A673 (cell line): ENCODE measurements at regions not wholly inside any gene's neighbourhood (a gene's known extent, or its start where the extent isn't known, plus 50 kb on each side); places are given as distances from the start of the nearest gene placed in this dataset.

Experiments
- EZH2 ChIP-seq: fragments of 200-600 bp; sonication (generic); IDR thresholded peaks from 2 replicates; pipeline ENCODE4 v1.6.1; 2017; ENCODE audit warnings: borderline replicate concordance, low read depth, mild to moderate bottlenecking, mixed read lengths, antibody characterized with exemption, low read length; ENCODE audit not compliant: poor library complexity, severe bottlenecking
- TF ChIP-seq, protein P1 (sequence below): fragments of 300-800, 200-600 bp; sonication (generic); conservative IDR thresholded peaks from 2 replicates; pipeline ENCODE4 v1.5.1; 2017; ENCODE audit warnings: low read depth, mild to moderate bottlenecking, antibody characterized with exemption, low read length, moderate library complexity, mixed read lengths

DNA sequence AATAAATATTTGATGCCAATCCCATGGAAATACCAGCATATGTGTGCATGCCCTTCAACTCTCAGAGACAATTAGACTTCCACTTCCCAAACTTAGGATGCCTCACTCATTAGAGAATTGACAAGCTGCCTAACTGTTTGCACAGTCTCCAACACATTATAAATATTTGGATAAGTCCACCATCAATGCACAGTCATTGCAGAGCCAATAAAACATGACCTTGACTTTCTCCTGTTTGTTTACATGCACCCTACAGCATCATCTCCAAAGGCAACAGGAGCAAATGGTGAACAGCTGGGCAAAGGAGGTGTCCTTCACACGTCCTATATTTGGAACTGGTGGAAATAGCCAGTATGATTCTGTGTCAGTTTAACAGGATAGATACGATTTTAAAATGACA is 804.4 kb upstream of the RBFOX1 start:
- TF ChIP-seq, protein P1, sequence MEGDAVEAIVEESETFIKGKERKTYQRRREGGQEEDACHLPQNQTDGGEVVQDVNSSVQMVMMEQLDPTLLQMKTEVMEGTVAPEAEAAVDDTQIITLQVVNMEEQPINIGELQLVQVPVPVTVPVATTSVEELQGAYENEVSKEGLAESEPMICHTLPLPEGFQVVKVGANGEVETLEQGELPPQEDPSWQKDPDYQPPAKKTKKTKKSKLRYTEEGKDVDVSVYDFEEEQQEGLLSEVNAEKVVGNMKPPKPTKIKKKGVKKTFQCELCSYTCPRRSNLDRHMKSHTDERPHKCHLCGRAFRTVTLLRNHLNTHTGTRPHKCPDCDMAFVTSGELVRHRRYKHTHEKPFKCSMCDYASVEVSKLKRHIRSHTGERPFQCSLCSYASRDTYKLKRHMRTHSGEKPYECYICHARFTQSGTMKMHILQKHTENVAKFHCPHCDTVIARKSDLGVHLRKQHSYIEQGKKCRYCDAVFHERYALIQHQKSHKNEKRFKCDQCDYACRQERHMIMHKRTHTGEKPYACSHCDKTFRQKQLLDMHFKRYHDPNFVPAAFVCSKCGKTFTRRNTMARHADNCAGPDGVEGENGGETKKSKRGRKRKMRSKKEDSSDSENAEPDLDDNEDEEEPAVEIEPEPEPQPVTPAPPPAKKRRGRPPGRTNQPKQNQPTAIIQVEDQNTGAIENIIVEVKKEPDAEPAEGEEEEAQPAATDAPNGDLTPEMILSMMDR: no peak
- TF ChIP-seq EZH2: no peak
